IPS-15b (cell line): ENCODE measurements at regions not wholly inside any gene's neighbourhood (a gene's known extent, or its start where the extent isn't known, plus 50 kb on each side); places are given as distances from the start of the nearest gene placed in this dataset.
"Not testable (repeated sequence)": the region's sequence is repeated elsewhere in the genome, so short reads cannot be mapped to it uniquely, and the experiment has no call there.

Source experiments
- H3K27me3 ChIP-seq: one replicate; pipeline ENCODE4 v1.6.1; 2013; ENCODE audit warnings: low read length; ENCODE audit not compliant: control insufficient read depth, insufficient read depth
- H3K36me3 ChIP-seq: one replicate; pipeline ENCODE4 v1.6.1; 2013; ENCODE audit warnings: low read length; ENCODE audit not compliant: control insufficient read depth, insufficient read depth
- H3K4me1 ChIP-seq: one replicate; pipeline ENCODE4 v1.6.1; 2013; ENCODE audit warnings: mild to moderate bottlenecking, low read length; ENCODE audit not compliant: control insufficient read depth, insufficient read depth
- H3K4me3 ChIP-seq: one replicate; pipeline ENCODE4 v1.5.1; 2013; ENCODE audit warnings: low read depth, low read length
- H3K9ac ChIP-seq: one replicate; pipeline ENCODE4 v1.6.1; 2013; ENCODE audit warnings: low read depth, mild to moderate bottlenecking, low read length
- H3K9me3 ChIP-seq: one replicate; pipeline ENCODE4 v1.6.1; 2013; ENCODE audit warnings: mild to moderate bottlenecking, low read length; ENCODE audit not compliant: control insufficient read depth, insufficient read depth

GRCh38 chr11:37431633-37432230 lies 833.7 kb upstream of the RAG2 start:
- not testable (repeated sequence) for H3K36me3 ChIP-seq, H3K4me3 ChIP-seq, H3K27me3 ChIP-seq, H3K4me1 ChIP-seq, H3K9ac ChIP-seq, H3K9me3 ChIP-seq

GRCh38 chr11:37430966-37431632 lies 833.1 kb upstream of the RAG2 start:
- H3K4me3 ChIP-seq, H3K9me3 ChIP-seq, H3K9ac ChIP-seq, H3K27me3 ChIP-seq, H3K4me1 ChIP-seq, H3K36me3 ChIP-seq: not testable (repeated sequence)

GRCh38 chr11:37422511-37422910 lies 824.5 kb upstream of the RAG2 start:
- no peaks in the 10 kb centered on the region for H3K4me1 ChIP-seq
- peaks cover 7% of the 10 kb centered on the region for H3K9me3 ChIP-seq
- no peak overlapping the region for H3K4me3 ChIP-seq
- H3K36me3 ChIP-seq = no peaks in the 10 kb centered on the region
- H3K9ac ChIP-seq = no peak overlapping the region
- no peaks in the 10 kb centered on the region for H3K27me3 ChIP-seq

- no peaks in the 10 kb centered on the region for H3K27me3 ChIP-seq
- H3K9ac ChIP-seq = no peak overlapping the region
- H3K4me3 ChIP-seq = no peak overlapping the region
- no peaks in the 10 kb centered on the region for H3K36me3 ChIP-seq
- no peaks in the 10 kb centered on the region for H3K4me1 ChIP-seq
- no peaks in the 10 kb centered on the region for H3K9me3 ChIP-seq
Measured at GRCh38 chr11:37411289-37411688, 813.3 kb upstream of the RAG2 start.

- H3K4me3 ChIP-seq = no peak overlapping the region
- H3K36me3 ChIP-seq = no peaks in the 10 kb centered on the region
- no peaks in the 10 kb centered on the region for H3K4me1 ChIP-seq
- no peak overlapping the region for H3K9ac ChIP-seq
- no peaks in the 10 kb centered on the region for H3K9me3 ChIP-seq
- H3K27me3 ChIP-seq = no peaks in the 10 kb centered on the region
Measured at GRCh38 chr11:37409124-37409523, 811.1 kb upstream of the RAG2 start.

GRCh38 chr11:37407461-37407860 lies 809.4 kb upstream of the RAG2 start:
- H3K36me3 ChIP-seq = no peaks in the 10 kb centered on the region
- H3K27me3 ChIP-seq = no peaks in the 10 kb centered on the region
- no peak overlapping the region for H3K4me3 ChIP-seq
- no peaks in the 10 kb centered on the region for H3K4me1 ChIP-seq
- H3K9ac ChIP-seq = no peak overlapping the region
- no peaks in the 10 kb centered on the region for H3K9me3 ChIP-seq

- Histone ChIP-seq H3K27me3 (no peaks in the 10 kb centered on the region), H3K36me3 (no peaks in the 10 kb centered on the region), H3K9me3 (no peaks in the 10 kb centered on the region), H3K4me1 (no peaks in the 10 kb centered on the region), H3K4me3 (no peak overlapping the region), H3K9ac (no peak overlapping the region)
Measured at GRCh38 chr11:37406651-37407050, 808.6 kb upstream of the RAG2 start.

- H3K9ac ChIP-seq = no peak overlapping the region
- no peaks in the 10 kb centered on the region for H3K27me3 ChIP-seq
- no peaks in the 10 kb centered on the region for H3K36me3 ChIP-seq
Measured at GRCh38 chr11:37404231-37404630, 806.2 kb upstream of the RAG2 start.

GRCh38 chr11:37402663-37403062 lies 804.6 kb upstream of the RAG2 start:
- Histone ChIP-seq H3K4me1 (no peaks in the 10 kb centered on the region), H3K27me3 (no peaks in the 10 kb centered on the region), H3K9me3 (no peaks in the 10 kb centered on the region), H3K36me3 (no peaks in the 10 kb centered on the region), H3K4me3 (no peak overlapping the region), H3K9ac (no peak overlapping the region)

More at GRCh38 chr11:37404231-37404630, 806.2 kb upstream of the RAG2 start:
- H3K4me1 ChIP-seq = no peaks in the 10 kb centered on the region
- H3K4me3 ChIP-seq = no peak overlapping the region
- no peaks in the 10 kb centered on the region for H3K9me3 ChIP-seq

GRCh38 chr11:37394236-37394870 lies 796.3 kb upstream of the RAG2 start:
- Histone ChIP-seq H3K27me3 (no peaks in the 10 kb centered on the region), H3K9me3 (peaks cover 3% of the 10 kb centered on the region), H3K4me1 (no peaks in the 10 kb centered on the region), H3K4me3 (no peak overlapping the region), H3K9ac (no peak overlapping the region), H3K36me3 (no peaks in the 10 kb centered on the region)

- Histone ChIP-seq H3K27me3 (no peaks in the 10 kb centered on the region), H3K4me3 (no peak overlapping the region), H3K4me1 (no peaks in the 10 kb centered on the region), H3K9me3 (peaks cover 3% of the 10 kb centered on the region), H3K36me3 (no peaks in the 10 kb centered on the region), H3K9ac (no peak overlapping the region)
Measured at GRCh38 chr11:37391615-37392014, 793.6 kb upstream of the RAG2 start.

GRCh38 chr11:37390576-37391083 lies 792.6 kb upstream of the RAG2 start:
- Histone ChIP-seq H3K9ac (no peak overlapping the region), H3K27me3 (no peaks in the 10 kb centered on the region)

More at GRCh38 chr11:37390576-37391083, 792.6 kb upstream of the RAG2 start:
- Histone ChIP-seq H3K4me3 (no peak overlapping the region), H3K36me3 (no peaks in the 10 kb centered on the region), H3K9me3 (peaks cover 3% of the 10 kb centered on the region), H3K4me1 (no peaks in the 10 kb centered on the region)
